SK-MEL-5 (cell line): ENCODE measurements at regions not wholly inside any gene's neighbourhood (a gene's known extent, or its start where the extent isn't known, plus 50 kb on each side); places are given as distances from the start of the nearest gene placed in this dataset.
A peak's percentile ranks its signal among the peaks of the same experiment; 100 is the strongest.

Source experiments
- DNase-seq: peaks from one replicate; pipeline ENCODE4 v3.0.0-alpha.2; 2016; ENCODE audit warnings: low read depth, low spot score
- in situ Hi-C: cut with HindIII; loops from 2 replicates; pipeline ENCODE4 v1.10.0; 2016; ENCODE audit warnings: low sequenced_read_pairs, high pct_unique_total_duplicates, low pct_unique_long_range_greater_than_20kb

GRCh38 chr6:11432713-11433450, 104.7 kb upstream of the TMEM170B start:
- in situ Hi-C loops = no loop called here
- no peak for DNase-seq

GRCh38 chr6:11432091-11432490, 105.5 kb upstream of the TMEM170B start:
- DNase-seq = no peak
- in situ Hi-C loops = no loop called here

GRCh38 chr6:11431455-11431937, 106.1 kb upstream of the TMEM170B start:
- no peak for DNase-seq
- in situ Hi-C loops = no loop called here

DNA sequence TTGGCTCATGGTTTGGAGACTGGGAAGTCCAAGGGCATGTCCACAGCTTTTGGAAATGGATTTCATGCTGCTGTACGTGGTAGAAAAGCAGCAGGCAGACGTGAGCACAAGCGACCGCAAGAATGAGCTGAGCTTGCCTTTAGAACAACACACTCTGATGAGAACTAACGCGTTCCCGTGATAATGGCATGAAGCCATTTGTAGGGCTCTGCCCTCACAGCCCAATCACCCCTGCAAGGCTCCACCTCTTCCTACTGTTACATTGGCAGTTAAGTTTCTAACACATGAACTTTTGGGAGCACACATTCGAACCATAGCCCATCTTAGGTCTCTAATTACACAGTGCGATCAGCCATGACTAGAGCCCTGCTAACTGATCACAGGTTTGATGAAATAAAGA, 107.5 kb upstream of the TMEM170B start:
- DNase-seq = peak; percentile 50
- in situ Hi-C loops = no loop called here

DNA sequence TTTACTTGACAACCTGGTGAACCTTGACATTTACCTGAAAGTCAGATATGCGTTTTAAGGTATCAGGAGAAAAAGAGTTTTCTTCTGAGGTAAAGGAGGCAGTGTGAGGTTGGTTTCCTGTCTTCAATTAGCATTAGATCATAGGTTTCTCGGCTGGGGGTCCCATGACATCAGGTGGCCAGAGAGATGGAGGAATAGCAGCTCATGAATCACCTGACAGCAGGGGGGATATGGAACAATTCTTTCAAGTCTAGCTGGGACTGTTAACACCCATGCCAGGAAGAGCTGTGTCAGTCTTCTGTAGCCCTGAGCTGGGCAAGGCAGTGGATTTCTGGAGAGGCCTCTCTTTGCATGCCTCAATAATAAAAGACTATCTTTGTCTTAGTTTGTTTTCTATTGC, 108.0 kb upstream of the TMEM170B start:
- in situ Hi-C loops = no loop called here
- peak; percentile 46 for DNase-seq

GRCh38 chr6:11428895-11429294, 108.7 kb upstream of the TMEM170B start:
- DNase-seq = peak; percentile 48
- in situ Hi-C loops = no loop called here

- in situ Hi-C loops = no loop called here
- DNase-seq = no peak
Measured at GRCh38 chr6:11428371-11428770, 109.2 kb upstream of the TMEM170B start.

DNA sequence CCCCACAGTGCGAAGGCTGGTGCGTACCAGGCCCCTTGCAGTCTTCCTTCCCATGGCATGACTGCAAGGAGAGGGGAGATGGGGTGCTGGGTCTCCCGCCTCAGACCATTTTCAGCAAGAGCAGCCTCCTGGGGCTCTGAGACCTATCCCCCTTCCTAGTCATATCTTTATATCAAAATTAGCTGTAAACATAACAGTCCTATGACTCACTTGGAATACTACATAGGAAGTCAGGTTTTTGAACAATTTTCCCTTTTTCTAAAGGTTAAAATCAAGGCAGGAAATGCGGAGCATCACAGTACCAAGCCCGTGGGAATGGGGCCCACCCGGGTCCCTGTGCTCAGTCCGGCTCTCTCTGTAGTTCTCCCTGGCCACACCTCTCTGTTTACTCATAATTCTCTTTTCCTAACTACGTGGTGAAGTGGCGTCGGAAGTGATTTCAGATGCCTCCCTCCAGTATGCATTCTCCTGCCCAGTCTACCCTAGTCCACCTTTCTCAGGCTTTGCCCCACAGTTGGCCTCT, 109.8 kb upstream of the TMEM170B start:
- in situ Hi-C loops = no loop called here
- no peak for DNase-seq

GRCh38 chr6:11427091-11427722, 110.3 kb upstream of the TMEM170B start:
- in situ Hi-C loops = no loop called here
- no peak for DNase-seq

DNA sequence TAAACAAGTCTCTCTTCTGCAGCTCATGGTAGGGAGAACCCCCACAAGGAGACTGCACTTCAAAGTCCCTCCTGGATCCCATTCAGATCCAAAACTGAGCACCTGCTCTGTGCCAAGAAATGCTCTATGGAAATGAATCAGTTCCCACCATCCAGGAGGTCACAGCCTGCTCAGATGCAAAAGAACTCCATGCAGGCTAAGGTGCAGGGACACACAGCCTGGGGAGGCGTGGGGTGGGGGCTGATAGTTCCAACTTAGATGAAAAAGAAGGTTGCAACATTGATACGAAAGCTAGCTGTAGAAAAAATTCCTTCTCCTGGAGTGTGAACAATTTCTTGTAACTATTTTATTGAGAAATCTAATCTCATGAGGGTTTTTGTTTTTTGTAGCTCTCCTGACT, 111.0 kb upstream of the TMEM170B start:
- in situ Hi-C loops = no loop called here
- DNase-seq = no peak

- peak; percentile 29 for DNase-seq
- in situ Hi-C loops = no loop called here
Measured at GRCh38 chr6:11425876-11426275, 111.7 kb upstream of the TMEM170B start.

DNA sequence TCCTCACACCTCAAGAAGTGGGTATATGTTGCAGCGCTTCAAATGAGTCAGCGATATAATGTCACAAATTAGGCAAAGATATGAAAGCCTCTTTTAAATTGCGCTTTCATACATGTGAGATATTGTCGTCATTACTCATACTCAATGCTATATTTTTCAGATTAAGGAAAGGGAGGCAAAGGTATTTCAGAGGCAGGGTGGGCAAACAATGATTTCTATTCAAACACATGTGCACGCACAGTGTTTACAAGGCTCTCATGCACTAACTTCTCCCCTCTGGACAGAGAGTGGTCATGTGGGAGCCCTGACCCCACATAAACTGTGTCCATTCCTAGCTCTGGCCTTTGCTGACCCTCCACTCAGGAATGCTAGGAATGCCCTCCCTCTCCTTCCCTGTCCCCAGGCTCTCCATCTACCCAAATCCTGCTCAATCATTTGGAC, 112.1 kb upstream of the TMEM170B start:
- peak; percentile 96 for DNase-seq
- in situ Hi-C loops = no loop called here

- DNase-seq = no peak
- in situ Hi-C loops = no loop called here
Measured at GRCh38 chr6:11424395-11425034, 113.0 kb upstream of the TMEM170B start.

DNA sequence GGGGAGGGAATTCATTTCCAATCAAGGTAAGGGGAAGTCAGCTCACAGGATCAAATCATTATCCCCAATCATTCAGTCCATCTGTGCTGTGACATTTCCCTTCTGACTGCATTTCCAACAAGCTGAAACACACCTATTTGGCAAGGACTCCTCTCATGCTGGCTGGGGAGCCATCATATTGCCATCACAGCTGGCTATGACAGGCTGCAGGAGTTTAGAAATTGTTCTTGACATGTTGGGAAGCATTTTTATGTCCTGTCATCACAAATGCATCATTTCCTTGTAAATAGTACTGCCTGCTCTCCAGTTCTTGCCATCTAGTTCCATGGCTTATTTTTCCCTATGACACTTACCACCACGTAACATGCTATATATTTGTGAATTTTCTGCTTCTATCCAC, 113.9 kb upstream of the TMEM170B start:
- DNase-seq = no peak
- in situ Hi-C loops = no loop called here

GRCh38 chr6:11423072-11423471, 114.5 kb upstream of the TMEM170B start:
- DNase-seq = no peak
- in situ Hi-C loops = no loop called here

DNA sequence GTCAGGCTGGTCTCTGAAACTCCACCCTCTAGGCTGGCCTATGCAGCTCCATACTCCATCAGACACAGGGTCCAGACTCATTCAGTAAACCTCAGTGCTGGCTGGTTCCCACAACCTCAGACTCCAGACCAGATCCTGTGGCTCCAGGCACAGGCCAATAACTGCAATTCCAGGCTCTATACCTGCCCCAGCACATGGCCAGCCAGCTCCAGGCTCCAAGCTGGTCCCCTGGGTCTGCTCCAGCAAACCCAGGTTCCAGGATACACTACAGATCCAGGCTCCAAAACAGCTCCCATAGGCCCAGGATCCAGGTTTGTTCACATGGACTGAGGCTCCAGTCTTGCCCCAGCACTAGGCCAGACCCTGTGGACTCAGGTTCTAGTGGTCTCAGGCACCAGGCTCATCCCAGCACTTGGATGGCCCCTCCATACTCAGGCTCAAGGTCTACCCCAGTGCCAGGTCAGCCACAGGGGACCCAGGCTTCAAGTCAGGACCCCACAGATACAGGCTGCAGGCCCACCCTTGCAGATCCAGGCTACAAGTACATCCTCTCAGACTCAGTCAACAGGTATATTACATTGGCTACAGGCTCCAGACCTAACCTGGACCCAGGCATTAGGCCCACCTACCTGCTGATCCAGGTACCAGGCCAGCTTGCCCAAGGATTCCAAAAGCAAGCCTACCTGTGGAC, 117.6 kb upstream of the TMEM170B start:
- DNase-seq = no peak
- in situ Hi-C loops = no loop called here

GRCh38 chr6:11418290-11418905, 119.2 kb upstream of the TMEM170B start:
- no peak for DNase-seq
- in situ Hi-C loops = no loop called here
